ENCODE measurements at regions not wholly inside any gene's neighbourhood (a gene's known extent, or its start where the extent isn't known, plus 50 kb on each side); places are given as distances from the start of the nearest gene placed in this dataset.
"Not testable (repeated sequence)": the region's sequence is repeated elsewhere in the genome, so short reads cannot be mapped to it uniquely, and the experiment has no call there.

- no peak for TF ChIP-seq CTCF (conservative IDR thresholded peaks at IDR 0.05)
- no peaks in the 10 kb centered on the region for H3K9me3 Mint-ChIP-seq
- H3K27me3 Mint-ChIP-seq (ENCODE audit: low read depth) = no peaks in the 10 kb centered on the region
- no peak for DNase-seq (ENCODE audit: low read depth, low spot score)
- peaks cover 66% of the 10 kb centered on the region for H3K4me1 Mint-ChIP-seq
- H3K4me3 Mint-ChIP-seq = no peak overlapping the region
- H3K27ac Mint-ChIP-seq (ENCODE audit: unreplicated experiment) = no peak overlapping the region
- H3K36me3 Mint-ChIP-seq (ENCODE audit: low read depth) = peaks cover 3% of the 10 kb centered on the region
These were observed 86.2 kb upstream of the SH3BP4 start for GRCh38 chr2:234865586-234865985.

- Mint-ChIP-seq H3K27ac (ENCODE audit: unreplicated experiment) (no peak overlapping the region), H3K27me3 (ENCODE audit: low read depth) (no peaks in the 10 kb centered on the region), H3K4me3 (no peak overlapping the region), H3K9me3 (no peaks in the 10 kb centered on the region), H3K36me3 (ENCODE audit: low read depth) (peaks cover 3% of the 10 kb centered on the region), H3K4me1 (peaks cover 63% of the 10 kb centered on the region)
- no peak for TF ChIP-seq CTCF (conservative IDR thresholded peaks at IDR 0.05)
- no peak for DNase-seq (ENCODE audit: low read depth, low spot score)
These were observed 86.8 kb upstream of the SH3BP4 start for GRCh38 chr2:234865040-234865439.

- Mint-ChIP-seq H3K4me1 (peaks cover 63% of the 10 kb centered on the region), H3K27ac (ENCODE audit: unreplicated experiment) (no peak overlapping the region), H3K27me3 (ENCODE audit: low read depth) (no peaks in the 10 kb centered on the region), H3K4me3 (peak overlapping the region; percentile 35), H3K36me3 (ENCODE audit: low read depth) (peaks cover 3% of the 10 kb centered on the region), H3K9me3 (no peaks in the 10 kb centered on the region)
- no peak for DNase-seq (ENCODE audit: low read depth, low spot score)
- no peak for TF ChIP-seq CTCF (conservative IDR thresholded peaks at IDR 0.05)
These were observed 87.3 kb upstream of the SH3BP4 start for GRCh38 chr2:234864506-234864905.

- no peak for TF ChIP-seq CTCF (conservative IDR thresholded peaks at IDR 0.05)
- H3K36me3 Mint-ChIP-seq (ENCODE audit: low read depth) = peaks cover 3% of the 10 kb centered on the region
- peaks cover 69% of the 10 kb centered on the region for H3K4me1 Mint-ChIP-seq
- DNase-seq (ENCODE audit: low read depth, low spot score) = peak; percentile 35
- peak overlapping the region; percentile 55 for H3K4me3 Mint-ChIP-seq
- no peaks in the 10 kb centered on the region for H3K9me3 Mint-ChIP-seq
- H3K27ac Mint-ChIP-seq (ENCODE audit: unreplicated experiment) = peak overlapping the region; percentile 95
- H3K27me3 Mint-ChIP-seq (ENCODE audit: low read depth) = no peaks in the 10 kb centered on the region
These were observed 88.5 kb upstream of the SH3BP4 start for GRCh38 chr2:234863043-234863934.

GRCh38 chr2:234861841-234862735 is 89.7 kb upstream of the SH3BP4 start:
- Mint-ChIP-seq H3K4me1 (peaks cover 62% of the 10 kb centered on the region), H3K36me3 (ENCODE audit: low read depth) (no peaks in the 10 kb centered on the region), H3K27ac (ENCODE audit: unreplicated experiment) (no peak overlapping the region), H3K4me3 (peak overlapping the region; percentile 52), H3K27me3 (ENCODE audit: low read depth) (no peaks in the 10 kb centered on the region), H3K9me3 (no peaks in the 10 kb centered on the region)
- DNase-seq (ENCODE audit: low read depth, low spot score) = no peak
- TF ChIP-seq CTCF (conservative IDR thresholded peaks at IDR 0.05) = no peak

- not testable (repeated sequence) for H3K27me3 Mint-ChIP-seq (ENCODE audit: low read depth); H3K4me3 Mint-ChIP-seq; H3K27ac Mint-ChIP-seq (ENCODE audit: unreplicated experiment); H3K9me3 Mint-ChIP-seq; DNase-seq (ENCODE audit: low read depth, low spot score); H3K36me3 Mint-ChIP-seq (ENCODE audit: low read depth)
- H3K4me1 Mint-ChIP-seq = peaks cover 49% of the 10 kb centered on the region
These were observed 92.4 kb upstream of the SH3BP4 start for GRCh38 chr2:234859330-234859872.

Measured in neural crest cell (in vitro differentiated cells).